HG02642 (cell line): ENCODE measurements at regions not wholly inside any gene's neighbourhood (a gene's known extent, or its start where the extent isn't known, plus 50 kb on each side); places are given as distances from the start of the nearest gene placed in this dataset.
"Not testable (repeated sequence)": the region's sequence is repeated elsewhere in the genome, so short reads cannot be mapped to it uniquely, and the experiment has no call there.

ENCODE experiments used
- ATAC-seq: cut with Tn5 transposase; IDR thresholded peaks from one replicate; pipeline ENCODE4 v1.9.1; 2021; ENCODE audit warnings: mild to moderate bottlenecking; ENCODE audit not compliant: unreplicated experiment, poor library complexity

GRCh38 chr6:44038543-44039065, 88.6 kb downstream of the MRPL14 start:
- no peak for ATAC-seq

GRCh38 chr6:44037847-44038542, 89.3 kb downstream of the MRPL14 start:
- ATAC-seq, result no peak

DNA sequence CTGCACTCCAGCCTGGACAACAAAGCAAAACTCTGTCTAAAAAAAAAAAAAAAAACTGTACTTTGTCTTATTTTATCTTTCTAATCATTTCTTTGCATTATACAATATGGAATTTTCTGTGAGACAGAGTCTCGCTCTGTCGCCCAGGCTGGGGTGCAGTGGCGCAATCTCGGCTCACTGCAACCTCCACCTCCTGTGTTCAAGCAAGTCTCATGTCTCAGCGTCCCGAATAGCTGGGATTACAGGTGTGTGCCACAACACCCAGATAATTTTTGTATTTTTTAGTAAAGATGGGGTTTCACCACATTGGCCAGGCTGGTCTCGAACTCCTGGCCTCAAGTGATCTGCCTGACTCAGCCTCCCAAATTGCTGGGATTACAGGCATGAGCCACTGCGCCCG, 90.0 kb downstream of the MRPL14 start:
- not testable (repeated sequence) for ATAC-seq

DNA sequence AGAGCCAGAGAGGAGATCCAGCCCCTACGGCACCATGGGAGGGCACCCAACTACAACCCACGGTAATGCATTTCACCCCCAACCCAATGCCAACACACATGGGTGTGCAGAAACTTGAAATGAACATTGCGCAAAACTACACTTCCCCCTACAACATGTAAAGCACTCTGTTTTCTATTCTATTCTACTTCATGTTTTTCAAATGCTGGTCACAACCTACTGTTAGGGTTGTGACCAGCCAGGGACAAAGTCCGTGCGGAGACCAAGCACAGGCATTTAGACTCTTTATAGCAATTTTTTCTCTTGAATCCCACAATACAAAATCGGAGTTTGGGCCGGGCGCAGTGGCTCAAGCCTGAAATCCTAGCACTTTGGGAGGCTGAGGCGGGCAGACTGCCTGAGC, 90.6 kb downstream of the MRPL14 start:
- no peak for ATAC-seq

- ATAC-seq, result no peak
These were observed 91.1 kb downstream of the MRPL14 start for GRCh38 chr6:44036196-44036595.

- ATAC-seq, result no peak
These were observed 91.6 kb downstream of the MRPL14 start for GRCh38 chr6:44035621-44036020.

GRCh38 chr6:44034931-44035345, 92.3 kb downstream of the MRPL14 start:
- ATAC-seq, result no peak

GRCh38 chr6:44034391-44034861, 92.8 kb downstream of the MRPL14 start:
- ATAC-seq, result no peak

GRCh38 chr6:44030812-44031454, 96.3 kb downstream of the MRPL14 start:
- no peak for ATAC-seq

GRCh38 chr6:44029444-44030185, 97.6 kb downstream of the MRPL14 start:
- no peak for ATAC-seq

- no peak for ATAC-seq
These were observed 98.4 kb downstream of the MRPL14 start for GRCh38 chr6:44028789-44029310.

DNA sequence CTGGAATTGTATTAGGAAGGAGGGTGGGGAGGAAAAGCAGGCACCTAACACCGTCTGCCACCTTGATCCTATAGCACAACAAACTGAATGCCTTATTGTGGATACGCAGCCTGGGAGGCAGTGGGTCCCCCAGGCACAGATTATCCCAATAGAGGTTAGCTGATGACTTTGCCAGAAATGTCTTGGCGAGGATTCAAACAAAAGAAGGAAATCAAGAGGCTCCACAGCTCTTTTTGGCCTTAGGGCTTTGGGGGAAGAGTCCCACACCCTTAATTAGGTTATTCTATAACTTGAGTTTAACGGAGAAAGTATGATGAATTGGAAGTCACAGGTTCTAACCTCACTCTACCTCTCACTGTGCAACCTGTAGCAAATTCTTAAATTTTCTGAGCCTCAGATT, 102.0 kb downstream of the MRPL14 start:
- no peak for ATAC-seq

DNA sequence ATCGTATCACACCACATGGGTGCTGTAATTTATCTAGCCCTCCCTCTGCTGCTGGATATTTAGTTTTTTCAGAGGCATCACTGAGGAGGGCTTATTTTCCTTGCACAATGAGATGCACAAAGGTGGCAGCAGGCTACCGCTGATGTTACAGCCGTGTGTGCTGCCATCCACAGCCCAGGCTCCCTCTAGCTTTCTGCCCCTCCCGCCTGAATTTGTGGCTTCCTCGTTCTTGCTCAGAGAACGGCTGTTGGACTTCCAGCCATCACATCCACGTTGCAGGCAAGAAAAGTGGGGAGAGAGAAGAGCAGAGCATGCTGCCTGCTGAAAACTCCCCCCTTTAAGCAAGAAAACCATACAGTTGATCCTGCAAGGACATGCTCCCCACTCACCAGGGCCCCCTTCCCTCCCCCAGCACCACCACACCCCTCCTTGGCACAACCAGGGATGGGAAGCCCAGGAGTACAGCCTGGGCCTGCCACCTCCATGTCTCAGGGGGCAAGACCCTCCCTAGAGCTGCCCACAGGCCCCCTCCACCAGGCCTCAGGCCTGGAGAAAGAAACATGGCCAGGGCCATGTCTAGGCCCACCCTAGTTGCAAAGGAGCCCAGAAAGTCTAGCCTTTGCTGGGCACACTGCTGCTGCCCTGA, 102.6 kb downstream of the MRPL14 start:
- ATAC-seq, result no peak

DNA sequence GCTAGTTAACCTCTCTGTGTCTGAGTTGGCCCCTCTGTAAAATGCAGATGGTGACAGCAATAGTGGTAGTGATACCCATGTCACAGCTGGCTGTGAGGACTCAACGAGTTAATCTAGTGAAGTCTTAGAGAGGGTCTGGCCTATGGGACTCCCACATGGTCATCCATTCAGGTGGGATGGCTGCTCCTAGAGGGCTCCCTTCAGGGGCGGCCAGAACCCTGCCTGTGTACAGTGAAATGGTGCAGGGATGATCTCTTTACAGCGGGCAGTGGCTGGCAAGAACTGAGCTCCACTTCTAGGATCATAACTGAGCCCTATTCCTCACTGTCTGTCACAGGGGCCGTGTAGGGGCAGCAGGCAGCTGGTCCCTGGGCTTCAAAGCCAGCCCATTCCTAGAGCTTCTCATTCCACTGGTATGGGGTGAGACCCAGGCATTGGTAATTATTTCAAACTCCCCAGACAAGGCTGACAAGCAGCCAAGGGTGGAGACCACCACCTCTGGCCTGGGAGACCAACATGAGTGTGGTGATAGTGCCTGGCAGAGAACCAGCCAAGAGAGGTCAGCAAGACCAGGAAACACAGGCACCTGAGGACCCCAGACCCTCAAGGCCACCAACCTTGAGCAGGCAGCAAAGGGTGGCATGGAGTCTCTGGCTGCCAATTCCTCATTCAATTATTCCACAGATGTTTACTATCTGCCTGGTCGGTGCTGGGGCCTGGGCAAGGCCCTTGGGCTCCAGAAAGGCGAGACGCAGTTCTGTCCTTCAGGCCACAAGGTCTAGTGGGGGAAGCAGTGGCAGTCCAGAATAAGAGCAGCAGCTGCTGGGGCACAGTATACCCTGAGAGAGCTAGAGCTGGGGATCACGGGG, 103.4 kb downstream of the MRPL14 start:
- ATAC-seq, result no peak

GRCh38 chr6:44022671-44023352, 104.4 kb downstream of the MRPL14 start:
- ATAC-seq, result no peak

DNA sequence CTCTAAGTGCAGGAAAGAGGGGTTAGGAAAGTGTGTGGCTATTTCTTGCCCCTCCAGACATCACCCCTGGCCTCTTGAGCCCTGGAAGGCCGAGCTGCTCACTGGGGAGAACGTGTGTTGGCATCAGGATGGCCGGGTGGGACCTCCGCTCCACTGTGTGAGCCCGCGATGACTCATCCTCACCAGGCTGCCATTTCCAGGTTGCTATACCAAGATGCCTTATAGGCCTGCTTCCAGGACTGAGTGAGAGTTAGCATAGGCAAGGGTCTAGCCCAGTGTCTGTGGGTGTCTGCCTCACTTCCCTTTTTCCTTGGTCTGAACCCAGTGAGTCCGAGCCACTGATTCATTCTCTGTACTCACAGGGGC, 105.0 kb downstream of the MRPL14 start:
- no peak for ATAC-seq

DNA sequence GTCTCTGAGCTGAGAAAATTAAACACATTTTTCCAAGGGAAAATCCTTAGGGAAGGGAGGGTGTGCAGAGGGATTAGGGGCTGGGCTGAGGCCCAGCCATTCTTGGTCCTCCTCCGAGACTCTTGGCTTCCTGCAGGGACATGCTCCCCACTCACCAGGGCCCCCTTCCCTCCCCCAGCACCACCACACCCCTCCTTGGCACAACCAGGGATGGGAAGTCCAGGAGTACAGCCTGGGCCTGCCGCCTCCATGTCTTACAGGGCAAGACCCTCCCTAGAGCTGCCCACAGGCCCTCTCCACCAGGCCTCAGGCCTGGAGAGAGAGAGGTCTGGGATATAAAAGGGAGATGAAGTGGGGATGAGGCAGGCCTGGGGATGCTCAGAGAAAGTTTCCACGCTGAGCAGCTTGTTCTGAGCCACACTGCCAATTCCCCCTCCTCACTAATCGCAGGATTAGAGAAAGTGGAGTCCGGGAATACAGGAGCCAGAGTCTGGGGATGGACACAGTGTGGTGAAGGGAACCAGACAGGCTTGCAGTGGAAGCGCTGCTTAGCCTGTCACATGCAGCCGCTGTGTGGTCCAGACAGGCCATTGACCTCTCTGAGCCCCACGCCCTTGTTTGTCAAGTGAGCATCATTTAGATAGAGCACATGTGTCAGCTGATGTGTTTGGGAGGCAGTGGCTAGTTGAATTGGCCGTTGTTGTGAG, 105.5 kb downstream of the MRPL14 start:
- ATAC-seq, result no peak

DNA sequence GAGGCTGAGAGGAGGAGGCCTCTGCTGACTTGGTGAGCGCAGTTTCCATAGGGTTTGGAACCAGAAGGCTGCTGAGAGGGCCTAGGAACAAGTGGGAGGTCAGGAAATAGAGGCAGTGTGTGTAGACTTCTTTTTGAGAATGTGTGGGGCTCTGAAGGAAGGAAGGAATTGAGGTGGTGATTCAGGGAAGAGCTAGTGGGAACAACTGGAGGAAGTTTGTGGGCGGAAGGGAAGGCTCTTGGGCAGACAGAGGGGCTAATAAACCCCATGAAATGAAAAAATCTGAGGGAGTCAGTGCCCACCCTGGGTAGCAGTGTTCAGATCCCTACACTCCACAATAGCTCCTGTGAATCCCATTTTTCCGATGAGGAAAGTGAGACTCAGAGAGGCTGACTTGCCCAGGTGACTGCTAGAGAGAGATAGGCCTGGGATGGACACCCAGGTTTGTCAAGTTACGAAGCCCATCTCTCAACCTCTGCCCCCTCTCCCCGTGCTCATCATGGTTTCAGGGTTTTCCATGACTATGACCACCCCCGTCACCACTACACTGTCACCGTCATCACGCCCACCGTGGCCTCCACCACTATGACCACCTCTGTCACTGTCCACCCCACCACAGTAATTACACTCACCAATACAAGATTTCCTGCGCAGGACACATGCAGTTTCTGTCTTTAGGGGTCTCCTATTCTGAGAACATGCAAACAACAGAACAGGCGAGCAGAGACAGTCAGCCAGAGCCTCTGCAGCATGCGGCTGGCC, 106.4 kb downstream of the MRPL14 start:
- no peak for ATAC-seq
